ENCODE measurements at regions not wholly inside any gene's neighbourhood (a gene's known extent, or its start where the extent isn't known, plus 50 kb on each side); places are given as distances from the start of the nearest gene placed in this dataset.
A peak's percentile ranks its signal among the peaks of the same experiment; 100 is the strongest.

- no peak for TF ChIP-seq CTCF (IDR thresholded peaks at IDR 0.05; ENCODE audit: unreplicated experiment)
- H3K4me3 Mint-ChIP-seq (ENCODE audit: unreplicated experiment): no peak overlapping the region
- H3K27me3 Mint-ChIP-seq (ENCODE audit: unreplicated experiment): peaks cover 6% of the 10 kb centered on the region
- no peak for DNase-seq (ENCODE audit: low spot score)
- H3K36me3 Mint-ChIP-seq (ENCODE audit: low read depth, unreplicated experiment): no peaks in the 10 kb centered on the region
- H3K9me3 Mint-ChIP-seq (ENCODE audit: unreplicated experiment): peaks cover 56% of the 10 kb centered on the region
- no peaks in the 10 kb centered on the region for H3K4me1 Mint-ChIP-seq (ENCODE audit: unreplicated experiment)
- H3K27ac Mint-ChIP-seq (ENCODE audit: unreplicated experiment): no peak overlapping the region
Observed at GRCh38 chr10:36989233-36989632, 136.2 kb upstream of the ANKRD30A start.

GRCh38 chr10:36946598-36946997, 178.8 kb upstream of the ANKRD30A start:
- Mint-ChIP-seq H3K36me3 (ENCODE audit: low read depth, unreplicated experiment) (peaks cover 4% of the 10 kb centered on the region), H3K27me3 (ENCODE audit: unreplicated experiment) (peaks cover 4% of the 10 kb centered on the region), H3K9me3 (ENCODE audit: unreplicated experiment) (peaks cover 35% of the 10 kb centered on the region), H3K4me3 (ENCODE audit: unreplicated experiment) (no peak overlapping the region), H3K4me1 (ENCODE audit: unreplicated experiment) (no peaks in the 10 kb centered on the region), H3K27ac (ENCODE audit: unreplicated experiment) (no peak overlapping the region)
- TF ChIP-seq CTCF (IDR thresholded peaks at IDR 0.05; ENCODE audit: unreplicated experiment): no peak
- no peak for DNase-seq (ENCODE audit: low spot score)

GRCh38 chr10:36943544-36943943, 181.9 kb upstream of the ANKRD30A start:
- Mint-ChIP-seq H3K4me1 (ENCODE audit: unreplicated experiment) (no peaks in the 10 kb centered on the region), H3K9me3 (ENCODE audit: unreplicated experiment) (peaks cover 34% of the 10 kb centered on the region), H3K4me3 (ENCODE audit: unreplicated experiment) (peak overlapping the region; percentile 26), H3K36me3 (ENCODE audit: low read depth, unreplicated experiment) (peaks cover 4% of the 10 kb centered on the region), H3K27me3 (ENCODE audit: unreplicated experiment) (peaks cover 4% of the 10 kb centered on the region), H3K27ac (ENCODE audit: unreplicated experiment) (no peak overlapping the region)
- DNase-seq (ENCODE audit: low spot score): no peak
- no peak for TF ChIP-seq CTCF (IDR thresholded peaks at IDR 0.05; ENCODE audit: unreplicated experiment)

- DNase-seq (ENCODE audit: low spot score): no peak
- TF ChIP-seq CTCF (IDR thresholded peaks at IDR 0.05; ENCODE audit: unreplicated experiment): no peak
- H3K36me3 Mint-ChIP-seq (ENCODE audit: low read depth, unreplicated experiment): peaks cover 4% of the 10 kb centered on the region
- no peak overlapping the region for H3K27ac Mint-ChIP-seq (ENCODE audit: unreplicated experiment)
- H3K4me3 Mint-ChIP-seq (ENCODE audit: unreplicated experiment): no peak overlapping the region
- peaks cover 32% of the 10 kb centered on the region for H3K9me3 Mint-ChIP-seq (ENCODE audit: unreplicated experiment)
- peaks cover 4% of the 10 kb centered on the region for H3K27me3 Mint-ChIP-seq (ENCODE audit: unreplicated experiment)
- H3K4me1 Mint-ChIP-seq (ENCODE audit: unreplicated experiment): no peaks in the 10 kb centered on the region
Observed at GRCh38 chr10:36942616-36943015, 182.8 kb upstream of the ANKRD30A start.

GRCh38 chr10:36903040-36903439, 222.4 kb upstream of the ANKRD30A start:
- Mint-ChIP-seq H3K27me3 (ENCODE audit: unreplicated experiment) (peaks cover 5% of the 10 kb centered on the region), H3K4me1 (ENCODE audit: unreplicated experiment) (no peaks in the 10 kb centered on the region), H3K4me3 (ENCODE audit: unreplicated experiment) (no peak overlapping the region), H3K27ac (ENCODE audit: unreplicated experiment) (no peak overlapping the region), H3K36me3 (ENCODE audit: low read depth, unreplicated experiment) (peaks cover 11% of the 10 kb centered on the region), H3K9me3 (ENCODE audit: unreplicated experiment) (peaks cover 18% of the 10 kb centered on the region)
- DNase-seq (ENCODE audit: low spot score): no peak
- no peak for TF ChIP-seq CTCF (IDR thresholded peaks at IDR 0.05; ENCODE audit: unreplicated experiment)

All from endothelial cell (in vitro differentiated cells).